ENCODE measurements at regions not wholly inside any gene's neighbourhood (a gene's known extent, or its start where the extent isn't known, plus 50 kb on each side); places are given as distances from the start of the nearest gene placed in this dataset.

DNA sequence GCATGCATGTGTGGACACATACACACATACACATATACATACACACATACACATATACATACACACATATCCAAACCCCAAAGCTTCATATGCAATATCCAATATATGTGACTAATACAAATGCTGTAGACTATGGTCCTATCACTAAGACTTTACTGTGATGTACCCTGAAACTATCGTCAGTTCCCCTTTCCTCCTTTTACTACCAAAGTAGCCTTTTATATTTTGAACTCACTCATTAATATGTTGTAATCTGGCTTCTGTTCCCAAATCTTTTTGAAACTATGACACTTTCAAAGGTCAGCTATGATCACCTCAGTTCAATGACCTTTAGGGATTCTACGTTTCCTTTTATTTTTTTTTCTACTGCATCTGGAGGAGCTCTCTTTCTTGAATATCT, 64.8 kb upstream of the TFEC start:
- TF ChIP-seq CTBP1 (IDR thresholded peaks at IDR 0.05; ENCODE audit: borderline replicate concordance) (no peak), SP1 (IDR thresholded peaks at IDR 0.05) (no peak), BHLHE40 (IDR thresholded peaks at IDR 0.05; ENCODE audit: borderline replicate concordance) (no peak), L3MBTL2 (conservative IDR thresholded peaks at IDR 0.05) (no peak), FOXA1 (IDR thresholded peaks at IDR 0.05) (no peak), SUZ12 (IDR thresholded peaks at IDR 0.05) (no peak), FOXK2 (IDR thresholded peaks at IDR 0.05) (no peak), TARDBP (IDR thresholded peaks at IDR 0.05) (no peak), FOXM1 (IDR thresholded peaks at IDR 0.05; ENCODE audit: borderline replicate concordance) (no peak), ARNT (IDR thresholded peaks at IDR 0.05) (no peak), LEF1 (IDR thresholded peaks at IDR 0.05; ENCODE audit: borderline replicate concordance) (no peak)
- TF ChIP-seq, protein P1, sequence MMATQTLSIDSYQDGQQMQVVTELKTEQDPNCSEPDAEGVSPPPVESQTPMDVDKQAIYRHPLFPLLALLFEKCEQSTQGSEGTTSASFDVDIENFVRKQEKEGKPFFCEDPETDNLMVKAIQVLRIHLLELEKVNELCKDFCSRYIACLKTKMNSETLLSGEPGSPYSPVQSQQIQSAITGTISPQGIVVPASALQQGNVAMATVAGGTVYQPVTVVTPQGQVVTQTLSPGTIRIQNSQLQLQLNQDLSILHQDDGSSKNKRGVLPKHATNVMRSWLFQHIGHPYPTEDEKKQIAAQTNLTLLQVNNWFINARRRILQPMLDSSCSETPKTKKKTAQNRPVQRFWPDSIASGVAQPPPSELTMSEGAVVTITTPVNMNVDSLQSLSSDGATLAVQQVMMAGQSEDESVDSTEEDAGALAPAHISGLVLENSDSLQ (IDR thresholded peaks at IDR 0.05), result no peak
